ENCODE measurements at regions not wholly inside any gene's neighbourhood (a gene's known extent, or its start where the extent isn't known, plus 50 kb on each side); places are given as distances from the start of the nearest gene placed in this dataset.

DNA sequence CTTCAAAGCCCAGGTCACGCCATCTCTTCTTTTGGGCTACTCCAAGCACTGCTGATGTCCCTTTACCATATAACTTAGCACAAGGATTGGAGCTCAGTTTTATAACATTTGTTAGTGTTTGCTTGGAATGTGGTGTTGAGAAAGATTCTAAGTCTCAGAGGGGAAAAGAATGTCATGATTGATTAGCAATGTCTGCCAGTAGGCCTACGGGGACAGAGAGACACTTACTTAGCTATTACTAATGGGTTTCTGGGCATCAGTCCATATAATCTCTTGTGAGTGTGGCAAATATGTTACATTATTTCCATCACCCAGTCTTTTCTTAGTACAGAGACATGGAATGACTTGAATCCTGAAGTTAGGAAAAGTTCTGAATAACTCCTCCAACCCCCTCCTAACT, 75.4 kb upstream of the FSHB start:
- no peak for DNase-seq (ENCODE audit: low read depth)

DNA sequence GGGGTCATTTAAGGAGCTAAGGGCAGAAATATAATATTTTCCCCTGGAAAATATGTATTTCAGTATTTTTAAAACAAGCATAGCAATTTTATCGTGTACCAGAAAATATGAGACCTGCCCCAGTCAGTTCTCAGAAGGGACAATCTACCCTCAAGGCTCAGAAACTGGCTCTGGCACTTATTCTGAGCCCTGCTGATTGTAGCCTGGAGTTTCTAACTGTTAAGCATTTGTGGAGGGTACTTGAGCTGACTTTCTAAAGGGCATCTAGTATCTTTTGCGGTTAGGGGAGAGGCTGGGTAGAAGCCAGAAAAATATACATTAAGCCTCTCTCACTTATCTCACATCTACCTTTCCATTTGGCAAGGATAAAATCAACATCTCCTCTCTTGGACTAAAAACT, 71.3 kb upstream of the FSHB start:
- DNase-seq (ENCODE audit: low read depth), result no peak

GRCh38 chr11:30165652-30166051, 65.2 kb upstream of the FSHB start:
- no peak for DNase-seq (ENCODE audit: low read depth)

DNA sequence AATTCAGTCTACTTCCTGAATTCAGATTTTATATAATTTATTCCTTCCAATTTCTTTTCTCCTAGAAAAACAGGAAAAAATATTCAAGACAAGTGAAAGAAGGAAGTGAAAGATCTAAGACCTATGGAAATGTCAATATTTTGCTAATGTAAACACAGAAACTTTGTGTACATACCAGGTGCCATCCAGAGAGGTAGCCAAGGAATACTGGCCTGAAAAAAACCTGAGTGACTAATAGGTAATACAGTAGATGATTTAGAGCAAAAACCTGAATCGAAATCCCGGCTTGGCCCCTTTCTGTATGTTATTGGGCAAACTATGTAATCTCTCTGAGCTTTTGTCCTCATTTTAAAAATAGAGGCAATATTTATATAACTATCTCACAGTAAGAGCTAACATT, 59.2 kb upstream of the FSHB start:
- no peak for DNase-seq (ENCODE audit: low read depth)

GRCh38 chr11:30172158-30172557, 58.7 kb upstream of the FSHB start:
- no peak for DNase-seq (ENCODE audit: low read depth)

- no peak for DNase-seq (ENCODE audit: low read depth)
Observed at GRCh38 chr11:30172883-30173311, 57.9 kb upstream of the FSHB start.

DNA sequence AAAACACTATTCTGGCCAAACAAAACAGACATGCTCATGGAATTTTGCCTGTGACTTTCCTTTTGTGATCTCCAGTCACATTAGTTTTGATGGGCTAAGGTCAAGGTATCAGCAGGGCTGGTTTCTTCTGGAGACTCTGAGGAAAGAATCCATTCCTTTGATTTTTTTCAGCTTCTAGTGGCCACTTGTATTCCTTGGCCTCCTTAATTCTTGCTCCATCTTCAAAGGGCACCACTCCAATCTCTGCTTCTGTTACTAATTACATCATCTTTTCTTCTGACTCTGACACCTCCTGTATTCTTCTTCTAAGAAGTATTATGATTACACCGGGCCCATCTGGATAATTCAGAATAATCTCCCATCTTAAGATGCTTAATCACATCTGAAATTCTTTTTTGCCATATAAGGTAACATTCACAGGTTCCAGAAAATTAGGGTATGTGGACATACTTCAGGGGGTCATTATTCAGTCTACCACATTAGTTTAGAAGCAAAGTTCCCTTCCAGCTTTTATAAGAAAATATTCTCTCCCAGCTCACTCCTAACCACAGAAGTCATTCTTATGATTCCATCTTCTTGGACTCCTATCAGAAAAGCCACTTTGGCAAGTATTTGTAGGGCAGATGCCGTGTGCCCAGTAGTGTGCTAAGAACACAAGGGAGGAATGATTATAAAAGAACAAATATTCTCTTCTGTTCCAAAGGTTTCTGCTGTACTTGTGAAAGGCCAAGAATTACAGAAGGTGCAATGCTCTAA, 56.4 kb upstream of the FSHB start:
- DNase-seq (ENCODE audit: low read depth), result no peak

Data from GM04503 (cell line).